GM23248 (cell line): ENCODE measurements at regions not wholly inside any gene's neighbourhood (a gene's known extent, or its start where the extent isn't known, plus 50 kb on each side); places are given as distances from the start of the nearest gene placed in this dataset.

Experiments used
- EZH2 ChIP-seq: fragments of 200-600 bp; sonication (generic); IDR thresholded peaks from 2 replicates; pipeline ENCODE4 v1.6.1; 2018; ENCODE audit warnings: antibody characterized with exemption, mild to moderate bottlenecking; ENCODE audit not compliant: insufficient read depth, poor library complexity, severe bottlenecking
- EZH2phosphoT487 ChIP-seq: fragments of 200-600 bp; sonication (generic); IDR thresholded peaks from 2 replicates; pipeline ENCODE4 v1.6.1; 2018; ENCODE audit warnings: antibody characterized with exemption, moderate library complexity, mild to moderate bottlenecking, low read depth; ENCODE audit not compliant: insufficient read depth

GRCh38 chr2:120930236-120930635 lies 194.6 kb downstream of the GLI2 start:
- TF ChIP-seq EZH2: no peak
- no peak for TF ChIP-seq EZH2phosphoT487
